Neuron (in vitro differentiated cells): ENCODE measurements at regions not wholly inside any gene's neighbourhood (a gene's known extent, or its start where the extent isn't known, plus 50 kb on each side); places are given as distances from the start of the nearest gene placed in this dataset.

Experiments
- H2AFZ ChIP-seq: one replicate; pipeline ENCODE4 v1.6.1; 2013; ENCODE audit warnings: low read depth, mild to moderate bottlenecking, inconsistent platforms, low read length, moderate library complexity
- H3K27me3 ChIP-seq: one replicate; pipeline ENCODE4 v1.6.1; 2013; ENCODE audit warnings: low read length; ENCODE audit not compliant: insufficient read depth
- H3K36me3 ChIP-seq: one replicate; pipeline ENCODE4 v1.6.1; 2013; ENCODE audit warnings: low read length; ENCODE audit not compliant: insufficient read depth
- H3K4me1 ChIP-seq: one replicate; pipeline ENCODE4 v1.6.1; 2013; ENCODE audit warnings: low read length; ENCODE audit not compliant: insufficient read depth
- H3K4me3 ChIP-seq: 2 replicates; pipeline ENCODE4 v1.5.1; 2013; ENCODE audit warnings: mild to moderate bottlenecking, low read length, moderate library complexity
- H3K9me3 ChIP-seq: one replicate; pipeline ENCODE4 v1.6.1; 2013; ENCODE audit warnings: low read length

DNA sequence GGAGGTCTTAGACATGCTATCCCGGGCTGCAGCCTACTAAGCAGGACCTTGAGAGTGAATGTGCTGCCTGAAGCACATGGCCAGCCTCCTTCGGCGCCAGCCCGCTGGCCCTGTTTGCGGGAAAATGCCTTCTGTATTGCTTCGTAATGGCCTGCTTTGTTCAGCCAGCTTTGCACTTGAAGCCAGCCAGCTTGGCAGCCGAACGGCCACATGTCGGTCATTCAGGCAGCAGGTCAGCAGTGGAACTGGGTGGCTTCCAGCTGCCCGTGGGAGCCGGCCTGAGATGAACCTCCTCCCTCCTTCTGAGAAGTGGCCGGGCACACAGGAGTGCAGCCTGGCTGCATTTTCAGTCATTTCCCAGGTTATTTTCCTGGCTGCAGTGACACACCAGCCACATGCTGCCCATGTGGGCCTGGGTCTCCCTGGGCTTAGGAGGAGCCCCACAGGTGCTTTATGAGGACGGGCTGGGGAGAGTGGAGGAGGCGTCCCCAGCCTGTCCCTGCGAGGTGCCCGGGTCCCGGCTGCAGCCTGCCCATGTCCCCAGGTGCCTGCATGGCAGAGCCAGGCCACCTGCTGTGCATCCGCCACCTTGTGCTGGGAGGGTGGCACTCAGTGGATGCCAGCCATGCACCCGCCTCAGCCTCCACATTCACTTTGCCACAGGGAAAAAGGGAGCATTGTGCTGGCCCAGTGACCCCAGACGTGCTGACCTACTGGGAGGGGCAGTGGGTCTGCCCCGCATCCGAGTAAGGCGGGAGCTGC, 103.5 kb downstream of the SIK1 start:
- Histone ChIP-seq H2AFZ (no peak overlapping the region), H3K4me1 (peaks cover 21% of the 10 kb centered on the region), H3K27me3 (no peaks in the 10 kb centered on the region), H3K9me3 (no peaks in the 10 kb centered on the region), H3K36me3 (no peaks in the 10 kb centered on the region), H3K4me3 (no peak overlapping the region)

DNA sequence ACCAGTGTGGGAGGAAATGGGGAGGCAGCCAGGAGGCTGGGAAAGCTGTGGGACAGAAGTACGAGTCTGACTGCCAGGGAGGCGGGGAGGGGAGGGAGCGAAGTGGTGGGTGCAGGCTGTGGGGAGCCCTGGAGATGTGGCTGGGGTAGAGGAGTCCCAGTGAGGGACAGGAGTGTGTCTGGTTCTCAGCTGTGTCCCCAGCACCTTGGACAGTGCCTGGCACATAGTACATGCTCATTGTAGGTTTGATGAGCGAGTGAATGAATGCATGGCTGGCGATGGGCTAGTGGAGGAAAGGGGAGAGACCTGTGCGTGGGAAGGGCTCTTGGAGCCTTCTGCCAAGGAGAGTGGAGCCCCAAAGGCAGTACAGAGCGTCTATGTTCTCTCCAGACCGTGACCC, 104.1 kb downstream of the SIK1 start:
- Histone ChIP-seq H3K4me3 (no peak overlapping the region), H3K36me3 (no peaks in the 10 kb centered on the region), H3K27me3 (no peaks in the 10 kb centered on the region), H3K9me3 (no peaks in the 10 kb centered on the region), H2AFZ (no peak overlapping the region), H3K4me1 (peaks cover 16% of the 10 kb centered on the region)

DNA sequence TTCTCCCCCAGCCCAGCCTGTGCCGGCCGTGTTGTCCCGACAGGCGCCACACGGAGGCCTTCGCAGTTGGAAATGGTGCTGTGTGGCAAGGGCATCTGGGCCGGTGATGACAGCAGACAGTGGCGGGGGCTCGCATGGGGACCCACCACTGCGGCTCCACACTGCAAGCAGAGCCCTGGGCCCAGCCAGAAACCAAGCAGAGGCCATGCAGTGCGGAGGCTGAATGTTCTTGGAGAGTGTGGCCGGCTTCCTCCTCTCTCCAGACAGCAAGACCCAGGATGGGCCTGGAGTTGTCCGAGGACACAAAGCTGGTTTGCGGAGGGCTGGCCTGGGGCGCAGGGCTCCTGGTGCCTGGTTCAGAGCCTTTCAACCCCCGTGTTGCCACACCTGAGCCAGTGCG, 104.6 kb downstream of the SIK1 start:
- H2AFZ ChIP-seq = no peak overlapping the region

DNA sequence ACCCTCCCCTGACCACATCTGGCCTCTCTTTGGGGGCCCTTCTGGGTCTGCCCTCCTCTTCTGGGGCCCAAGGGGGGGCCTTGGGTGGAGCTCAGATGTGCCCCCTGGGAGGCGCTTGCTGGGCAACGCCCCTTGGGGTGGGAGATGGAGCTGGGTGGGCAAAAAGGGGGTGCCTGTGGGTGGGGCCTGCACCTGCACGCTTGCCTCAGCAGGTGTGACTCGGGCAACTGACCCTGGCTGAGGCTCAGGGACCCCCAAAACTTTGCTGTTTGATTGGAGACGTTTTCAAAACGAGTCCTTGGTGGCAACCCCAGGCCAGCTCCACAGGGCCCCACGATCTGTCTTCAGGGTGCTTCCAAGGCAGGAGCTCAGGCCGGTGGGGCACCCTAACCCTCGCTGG, 105.3 kb downstream of the SIK1 start:
- peaks cover 16% of the 10 kb centered on the region for H3K4me1 ChIP-seq
- peaks cover 2% of the 10 kb centered on the region for H3K9me3 ChIP-seq
- no peak overlapping the region for H2AFZ ChIP-seq
- H3K27me3 ChIP-seq = no peaks in the 10 kb centered on the region
- no peak overlapping the region for H3K4me3 ChIP-seq
- no peaks in the 10 kb centered on the region for H3K36me3 ChIP-seq

More for the DNA sequence above, 104.6 kb downstream of the SIK1 start:
- Histone ChIP-seq H3K27me3 (no peaks in the 10 kb centered on the region), H3K4me3 (no peak overlapping the region), H3K36me3 (no peaks in the 10 kb centered on the region), H3K9me3 (peaks cover 2% of the 10 kb centered on the region), H3K4me1 (peaks cover 16% of the 10 kb centered on the region)

DNA sequence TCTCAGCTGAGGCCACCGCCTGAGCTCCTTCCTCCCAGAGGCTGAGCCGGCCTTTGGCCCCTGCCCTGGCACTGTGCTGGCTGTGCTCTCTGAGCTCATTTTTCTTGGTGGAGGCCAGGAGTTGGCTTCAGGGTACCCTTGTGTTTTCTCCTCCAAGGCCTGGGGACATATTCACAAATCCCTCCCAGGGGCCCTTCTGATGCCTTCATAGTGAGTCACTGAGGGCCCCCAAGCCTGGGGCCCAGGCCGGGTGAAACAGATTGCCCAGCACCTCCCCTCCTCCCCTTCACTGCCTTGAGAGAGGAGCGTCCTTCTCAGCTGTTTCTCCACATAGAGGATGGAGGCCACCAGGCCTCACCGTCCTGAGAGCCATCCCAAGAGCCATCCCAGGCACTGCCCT, 105.8 kb downstream of the SIK1 start:
- Histone ChIP-seq H3K36me3 (no peaks in the 10 kb centered on the region), H3K4me3 (no peak overlapping the region), H2AFZ (no peak overlapping the region), H3K9me3 (peaks cover 2% of the 10 kb centered on the region), H3K4me1 (peaks cover 16% of the 10 kb centered on the region), H3K27me3 (no peaks in the 10 kb centered on the region)

DNA sequence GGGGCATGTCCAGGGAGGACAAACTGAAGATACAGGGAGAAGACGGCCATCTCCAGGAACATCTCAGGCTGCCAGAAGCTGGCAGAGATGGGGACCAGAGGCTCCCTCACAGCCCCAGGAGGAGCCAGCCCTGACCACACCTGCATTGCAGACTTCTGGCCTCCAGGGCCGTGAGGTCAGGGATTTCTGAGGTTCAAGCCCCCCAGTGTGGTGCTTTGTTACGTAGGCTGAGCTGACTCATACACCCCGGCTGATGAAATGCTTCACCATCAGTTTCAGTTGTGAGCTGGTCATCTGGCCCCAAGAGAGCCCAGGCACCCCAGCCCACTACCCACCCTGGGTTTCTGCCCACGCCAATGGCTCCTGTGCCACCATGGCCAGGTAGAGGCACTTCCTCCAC, 106.4 kb downstream of the SIK1 start:
- H3K4me3 ChIP-seq = no peak overlapping the region
- H3K9me3 ChIP-seq = peaks cover 2% of the 10 kb centered on the region
- no peaks in the 10 kb centered on the region for H3K36me3 ChIP-seq
- peaks cover 16% of the 10 kb centered on the region for H3K4me1 ChIP-seq
- H2AFZ ChIP-seq = no peak overlapping the region
- no peaks in the 10 kb centered on the region for H3K27me3 ChIP-seq

GRCh38 chr21:43318841-43319781, 107.8 kb downstream of the SIK1 start:
- Histone ChIP-seq H3K27me3 (no peaks in the 10 kb centered on the region), H3K4me1 (peaks cover 14% of the 10 kb centered on the region), H3K9me3 (peaks cover 2% of the 10 kb centered on the region), H2AFZ (no peak overlapping the region), H3K36me3 (no peaks in the 10 kb centered on the region), H3K4me3 (peak overlapping the region; percentile 11)

DNA sequence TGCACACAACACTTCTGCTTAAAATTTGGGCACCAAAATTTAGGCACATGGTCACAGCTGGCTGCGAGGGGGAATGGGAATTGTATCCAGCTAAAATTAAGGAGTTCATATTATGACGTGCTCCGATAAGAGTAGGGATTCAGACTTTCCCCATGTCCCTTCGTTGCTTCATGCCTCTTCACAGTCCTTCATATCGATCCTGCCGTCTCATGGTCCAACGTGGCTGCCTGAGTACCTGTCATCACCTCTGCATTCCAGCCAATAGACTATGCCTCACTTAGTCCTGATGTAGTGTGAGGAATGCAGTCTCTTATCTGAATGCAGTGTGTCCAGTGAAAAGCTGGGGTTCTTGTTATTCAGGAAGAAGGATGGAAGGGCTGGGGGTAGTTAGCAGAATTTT, 108.6 kb downstream of the SIK1 start:
- Histone ChIP-seq H2AFZ (no peak overlapping the region), H3K36me3 (no peaks in the 10 kb centered on the region), H3K4me3 (no peak overlapping the region), H3K9me3 (peaks cover 2% of the 10 kb centered on the region), H3K27me3 (no peaks in the 10 kb centered on the region), H3K4me1 (peaks cover 12% of the 10 kb centered on the region)

GRCh38 chr21:43317959-43318358, 109.0 kb downstream of the SIK1 start:
- Histone ChIP-seq H3K27me3 (no peaks in the 10 kb centered on the region), H3K4me1 (peaks cover 12% of the 10 kb centered on the region), H3K4me3 (no peak overlapping the region), H2AFZ (no peak overlapping the region), H3K36me3 (no peaks in the 10 kb centered on the region), H3K9me3 (peaks cover 2% of the 10 kb centered on the region)

GRCh38 chr21:43317254-43317748, 109.6 kb downstream of the SIK1 start:
- Histone ChIP-seq H2AFZ (no peak overlapping the region), H3K4me3 (no peak overlapping the region), H3K36me3 (no peaks in the 10 kb centered on the region), H3K27me3 (no peaks in the 10 kb centered on the region), H3K9me3 (peaks cover 2% of the 10 kb centered on the region), H3K4me1 (peaks cover 15% of the 10 kb centered on the region)

GRCh38 chr21:43316156-43316845, 110.6 kb downstream of the SIK1 start:
- peaks cover 2% of the 10 kb centered on the region for H3K9me3 ChIP-seq
- peaks cover 15% of the 10 kb centered on the region for H3K4me1 ChIP-seq

GRCh38 chr21:43315244-43316137, 111.4 kb downstream of the SIK1 start:
- Histone ChIP-seq H3K9me3 (peaks cover 2% of the 10 kb centered on the region), H2AFZ (no peak overlapping the region), H3K4me1 (peaks cover 15% of the 10 kb centered on the region)

More at GRCh38 chr21:43316156-43316845, 110.6 kb downstream of the SIK1 start:
- Histone ChIP-seq H3K36me3 (no peaks in the 10 kb centered on the region), H3K27me3 (no peaks in the 10 kb centered on the region), H2AFZ (no peak overlapping the region), H3K4me3 (no peak overlapping the region)

More at GRCh38 chr21:43315244-43316137, 111.4 kb downstream of the SIK1 start:
- Histone ChIP-seq H3K4me3 (no peak overlapping the region), H3K36me3 (no peaks in the 10 kb centered on the region), H3K27me3 (no peaks in the 10 kb centered on the region)
